GM18870 (cell line): ENCODE measurements at regions not wholly inside any gene's neighbourhood (a gene's known extent, or its start where the extent isn't known, plus 50 kb on each side); places are given as distances from the start of the nearest gene placed in this dataset.

ENCODE experiments used
- ATAC-seq: cut with Tn5 transposase; IDR thresholded peaks from one replicate; pipeline ENCODE4 v1.9.1; 2021; ENCODE audit warnings: moderate library complexity; ENCODE audit not compliant: unreplicated experiment

DNA sequence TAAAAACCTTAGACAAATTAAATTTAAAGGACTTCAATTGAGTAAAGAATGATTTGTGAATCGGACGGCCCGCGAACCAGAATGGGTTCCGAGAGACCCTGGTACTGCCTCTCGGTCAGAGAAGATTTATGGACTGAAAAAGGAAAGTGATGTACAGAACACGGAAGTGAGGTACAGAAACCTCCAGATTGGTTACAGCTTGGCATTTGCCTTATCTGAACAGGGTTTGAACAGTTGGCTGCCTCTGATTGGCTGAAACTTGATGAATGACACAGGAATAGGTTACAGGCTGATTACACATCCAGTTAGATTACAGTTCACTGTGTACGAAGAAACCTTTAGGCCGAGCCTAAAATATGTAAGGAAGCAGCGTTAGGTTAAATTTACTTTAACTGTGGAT, 156.5 kb upstream of the EGFLAM start:
- ATAC-seq = no peak

DNA sequence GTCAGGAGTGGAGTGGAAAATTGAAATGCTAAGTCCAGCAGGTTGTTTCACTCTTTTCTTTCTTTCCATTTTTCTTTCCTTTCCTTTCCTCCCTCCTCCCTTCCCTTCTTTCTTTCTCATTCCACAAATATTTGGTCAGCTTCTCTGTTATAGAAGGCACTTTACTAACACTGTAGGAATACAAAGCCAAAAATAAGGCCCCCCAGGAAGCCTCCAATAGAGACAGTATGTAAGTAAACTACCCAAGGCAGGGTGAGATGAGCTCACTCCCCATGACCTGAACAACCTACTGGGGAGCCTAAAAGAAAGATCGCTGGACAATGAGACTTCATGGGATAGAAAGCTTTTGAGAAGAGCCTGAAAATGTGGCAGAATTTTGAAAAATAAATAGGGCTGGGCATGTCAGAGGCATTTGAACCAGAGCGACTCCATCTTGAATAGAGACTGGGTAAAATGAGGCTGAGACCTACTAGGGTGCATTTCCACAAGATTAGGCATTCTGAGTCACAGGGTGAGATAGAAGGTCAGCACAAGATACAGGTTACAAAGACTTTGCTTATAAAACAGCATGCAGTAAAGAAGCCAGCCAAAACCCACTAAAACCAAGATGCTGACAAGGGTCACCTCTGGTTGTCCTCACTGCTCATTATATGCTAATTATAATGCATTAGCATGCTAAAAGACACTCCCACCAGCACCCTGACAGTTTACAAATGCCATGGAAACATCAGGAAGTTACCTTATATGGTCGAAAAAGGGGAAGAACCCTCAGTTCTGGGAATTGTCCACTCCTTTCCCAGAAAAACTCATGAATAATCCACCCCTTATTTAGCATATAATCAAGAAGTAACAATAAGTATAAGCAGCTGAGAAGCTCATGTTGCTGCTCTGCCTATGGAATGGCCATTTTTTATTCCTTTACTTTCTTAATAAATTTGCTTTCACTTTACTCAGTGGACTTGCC, 158.9 kb upstream of the EGFLAM start:
- ATAC-seq = no peak

DNA sequence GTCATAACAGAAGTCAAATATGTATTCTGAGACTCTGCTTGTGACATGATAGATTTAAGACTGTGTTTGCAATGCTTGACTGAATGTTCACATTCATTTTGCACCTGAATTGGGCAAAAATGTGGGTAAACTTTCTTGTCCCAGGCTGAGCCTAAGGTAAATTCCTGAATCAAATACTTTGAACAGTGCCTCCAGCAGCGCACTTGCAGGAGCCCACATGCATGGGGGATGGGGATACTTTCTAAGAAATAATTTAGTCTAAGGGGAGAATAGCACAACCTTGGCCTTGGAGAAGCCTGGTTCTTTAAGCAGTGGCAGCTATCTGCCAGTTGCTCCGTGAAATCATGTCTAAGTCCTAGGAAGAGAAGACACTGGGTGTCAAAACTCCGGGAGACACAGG, 163.5 kb upstream of the EGFLAM start:
- ATAC-seq = no peak

DNA sequence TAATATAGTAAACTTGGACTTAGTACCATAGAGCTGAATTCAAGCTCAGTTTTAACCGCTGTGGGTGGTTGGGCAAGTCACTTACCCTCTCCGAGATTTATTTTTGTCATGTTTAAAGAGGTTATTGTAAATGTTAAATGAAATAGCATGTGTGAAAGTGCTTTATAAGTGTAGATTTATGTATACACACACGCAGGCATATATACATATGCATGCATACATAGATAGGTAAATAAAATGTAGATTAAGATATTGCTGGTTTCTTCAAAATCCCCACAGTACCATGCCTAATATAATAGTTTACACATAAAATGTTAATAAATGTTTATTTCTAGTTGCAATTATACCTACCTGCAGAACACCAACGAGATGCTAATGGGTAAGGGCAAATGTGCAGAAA, 164.5 kb upstream of the EGFLAM start:
- no peak for ATAC-seq

DNA sequence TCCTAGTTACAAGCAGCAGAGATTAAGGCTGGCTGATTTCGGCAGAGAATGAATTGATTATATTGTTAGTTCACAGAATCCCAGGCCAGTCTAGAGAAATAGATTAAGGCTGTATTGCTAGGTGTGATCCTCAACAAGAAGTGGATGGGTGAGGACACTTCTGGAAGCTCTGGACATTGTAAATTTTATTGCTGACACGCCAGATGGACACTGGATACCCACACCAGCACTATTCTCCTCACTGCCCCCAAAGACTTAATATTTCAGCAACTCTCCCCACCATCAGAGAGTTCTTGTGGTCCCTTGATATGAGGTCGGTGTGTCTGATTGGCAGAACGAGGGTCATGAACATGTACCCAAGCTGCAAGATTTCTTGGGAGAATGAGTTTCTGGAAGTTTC, 171.6 kb upstream of the EGFLAM start:
- no peak for ATAC-seq

DNA sequence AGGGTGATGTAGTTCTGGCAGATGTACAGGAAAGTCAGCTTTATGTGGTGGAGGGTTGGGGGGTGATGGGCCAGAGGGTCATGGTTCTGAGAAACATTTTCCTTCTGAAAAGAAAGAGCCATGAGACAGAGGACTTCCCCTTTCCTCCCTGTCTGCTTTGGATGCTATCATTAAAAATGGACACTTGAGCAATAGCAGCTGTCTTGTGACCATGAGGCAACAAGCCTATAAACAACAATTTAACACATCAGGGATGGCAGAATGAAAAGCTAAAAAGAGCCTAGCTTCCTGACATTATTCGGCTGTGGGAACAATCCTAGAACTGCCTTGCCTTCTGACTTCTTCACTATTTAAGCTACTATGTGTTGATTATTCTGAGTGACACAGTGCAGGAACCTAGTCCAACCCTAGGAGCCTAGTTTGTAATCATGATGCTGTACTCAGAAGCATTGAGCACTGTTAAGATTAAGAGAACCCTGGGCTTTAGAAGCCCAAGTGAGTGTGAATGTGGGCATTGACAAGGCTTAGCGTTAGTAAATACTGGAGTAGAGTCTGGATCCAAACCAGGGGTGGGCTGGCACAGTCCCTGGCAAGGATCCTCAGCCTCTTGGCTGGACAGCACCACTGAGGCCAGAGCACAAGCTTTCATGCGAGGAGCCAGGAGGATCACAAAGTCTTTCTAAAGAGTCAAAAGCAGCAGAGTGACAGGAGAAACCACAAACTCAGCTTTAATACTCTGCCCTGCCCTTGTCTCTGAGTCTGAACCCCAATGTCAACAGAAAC, 178.5 kb upstream of the EGFLAM start:
- ATAC-seq = no peak

DNA sequence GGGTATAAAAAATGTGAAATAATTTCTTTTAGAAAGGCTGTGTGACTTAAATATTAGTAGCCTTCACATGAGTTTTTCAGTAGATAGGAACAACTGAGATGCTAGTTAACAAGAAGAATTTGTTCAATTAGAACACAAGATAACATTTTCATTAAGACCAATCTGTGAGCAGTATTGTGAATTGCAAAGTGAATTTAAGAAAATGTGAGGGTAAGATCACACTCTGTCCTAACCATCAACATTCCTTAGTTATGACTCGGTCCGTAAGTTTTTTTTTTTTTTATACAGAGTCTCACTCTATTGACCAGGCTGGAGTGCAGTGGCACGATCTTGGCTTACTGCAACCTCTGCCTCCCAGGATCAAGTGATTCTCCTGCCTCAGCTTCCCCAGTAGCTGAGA, 180.2 kb upstream of the EGFLAM start:
- no peak for ATAC-seq

DNA sequence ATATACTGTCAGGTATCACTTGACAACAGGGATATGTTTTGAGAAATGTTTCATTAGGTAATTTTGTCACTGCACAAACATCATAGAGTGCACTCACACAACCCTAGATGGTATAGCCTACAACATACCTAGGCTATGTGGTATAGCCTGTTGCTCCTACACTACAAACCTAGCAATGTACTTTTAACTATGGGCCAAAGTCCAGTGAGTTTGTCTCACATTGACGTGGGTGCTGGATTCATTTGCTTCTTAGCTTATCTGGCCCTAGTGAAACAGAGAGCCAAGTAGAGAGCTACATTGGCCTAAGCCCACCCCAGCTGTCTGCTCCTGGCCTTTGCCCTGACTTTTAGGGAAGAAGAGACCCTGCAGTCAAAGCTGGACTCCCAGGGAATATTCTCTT, 180.7 kb upstream of the EGFLAM start:
- no peak for ATAC-seq

DNA sequence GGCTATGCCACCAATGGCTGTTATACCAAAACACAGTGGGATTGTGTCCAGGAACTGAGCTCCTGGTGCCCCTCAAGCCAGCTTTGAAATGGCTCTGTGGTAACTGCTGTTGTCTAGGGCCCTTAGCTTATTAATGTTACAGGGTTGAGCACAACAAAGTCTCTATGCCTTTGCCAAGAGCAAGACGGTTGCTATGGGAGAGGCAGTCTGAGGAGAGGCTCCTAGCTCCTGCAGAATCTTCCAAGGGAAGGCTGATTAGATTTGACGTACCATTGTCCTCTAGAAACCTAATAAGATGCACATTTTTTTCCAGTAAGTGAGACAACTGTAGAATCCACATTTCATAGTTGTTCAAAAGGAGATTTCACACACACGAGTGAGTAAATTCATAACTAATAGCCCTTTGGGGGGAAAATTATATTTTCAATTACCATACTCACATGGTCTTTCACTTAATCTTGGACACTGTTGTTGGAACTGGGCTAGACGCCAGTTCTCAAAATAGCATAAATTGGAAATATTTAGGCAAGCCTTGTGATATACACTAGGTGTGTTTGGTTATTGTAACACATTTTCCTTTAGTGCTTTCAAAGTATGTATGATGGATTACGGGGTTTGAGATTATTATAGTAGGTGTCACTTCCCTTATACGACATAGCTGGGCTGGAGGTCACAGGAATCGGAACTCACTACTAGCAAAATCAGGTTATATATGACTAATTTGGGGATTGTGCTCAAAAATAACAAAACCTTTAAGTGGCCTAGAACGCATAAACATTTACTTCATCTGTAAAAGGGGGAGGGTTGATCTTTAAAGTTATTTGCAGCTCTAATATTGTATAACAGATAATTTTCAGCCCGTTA, 186.3 kb upstream of the EGFLAM start:
- no peak for ATAC-seq

DNA sequence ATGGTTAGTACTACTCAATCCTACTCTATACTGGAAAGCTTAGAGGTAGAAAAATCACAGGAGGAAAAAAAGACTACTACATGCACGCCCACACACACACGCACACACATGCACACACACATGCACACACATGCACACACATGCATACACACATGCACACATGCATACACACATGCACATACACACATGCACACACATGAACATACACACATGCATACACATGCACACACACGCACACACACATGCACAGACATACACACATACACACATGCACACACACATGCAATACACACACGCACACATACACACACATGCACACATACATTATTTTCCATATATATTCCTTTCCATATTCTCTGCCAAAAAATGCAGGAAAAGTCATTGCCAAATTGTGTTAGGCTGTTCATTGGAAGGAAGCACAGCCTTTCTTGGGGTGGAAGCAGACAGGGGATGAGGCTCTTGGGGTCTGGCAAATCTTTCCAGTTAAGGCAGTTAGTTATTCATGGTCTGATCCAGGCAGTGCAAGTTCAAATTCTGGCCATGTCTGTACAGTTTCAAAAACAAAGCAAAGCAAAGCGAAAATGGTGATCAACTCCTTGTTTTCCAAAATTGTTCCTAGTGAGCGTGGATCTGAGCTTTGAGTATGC, 187.9 kb upstream of the EGFLAM start:
- no peak for ATAC-seq

DNA sequence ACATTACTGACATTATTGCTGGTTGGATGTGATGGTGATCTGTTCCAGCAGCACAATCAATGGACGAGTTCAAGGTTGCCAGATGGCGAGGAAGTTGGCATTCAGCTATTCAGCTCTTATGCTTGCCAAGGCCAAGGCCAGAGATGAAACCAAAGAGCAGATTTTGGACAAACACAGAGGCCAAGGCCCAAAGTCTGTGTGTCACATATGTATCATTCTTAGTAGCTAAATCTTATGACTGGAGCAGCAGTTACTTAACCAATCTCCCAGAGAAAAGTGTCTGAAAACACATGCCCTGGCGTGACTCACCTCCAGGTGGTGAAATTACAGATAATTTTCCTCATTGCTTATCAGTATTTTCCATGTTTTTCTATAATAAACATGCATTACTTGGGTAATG, 189.0 kb upstream of the EGFLAM start:
- ATAC-seq = no peak

DNA sequence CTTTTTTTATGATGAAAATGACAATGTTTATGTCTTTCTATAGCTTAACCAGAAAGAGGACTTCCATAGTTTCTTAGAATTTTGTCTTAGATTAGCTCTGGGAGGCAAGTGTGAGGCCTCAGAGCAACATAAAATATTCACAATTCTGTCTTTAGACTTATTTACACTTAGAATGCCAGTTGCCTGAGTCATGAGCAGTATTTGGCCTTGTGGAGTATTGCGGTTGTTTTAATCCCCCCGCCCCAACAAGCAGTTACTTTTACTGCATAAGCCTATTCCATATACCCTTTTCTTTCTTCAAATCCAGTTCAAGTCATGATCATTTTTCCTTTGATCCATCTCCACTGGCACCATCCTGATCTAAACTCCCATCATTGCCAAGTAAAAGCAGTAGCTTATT, 198.0 kb upstream of the EGFLAM start:
- ATAC-seq = no peak

DNA sequence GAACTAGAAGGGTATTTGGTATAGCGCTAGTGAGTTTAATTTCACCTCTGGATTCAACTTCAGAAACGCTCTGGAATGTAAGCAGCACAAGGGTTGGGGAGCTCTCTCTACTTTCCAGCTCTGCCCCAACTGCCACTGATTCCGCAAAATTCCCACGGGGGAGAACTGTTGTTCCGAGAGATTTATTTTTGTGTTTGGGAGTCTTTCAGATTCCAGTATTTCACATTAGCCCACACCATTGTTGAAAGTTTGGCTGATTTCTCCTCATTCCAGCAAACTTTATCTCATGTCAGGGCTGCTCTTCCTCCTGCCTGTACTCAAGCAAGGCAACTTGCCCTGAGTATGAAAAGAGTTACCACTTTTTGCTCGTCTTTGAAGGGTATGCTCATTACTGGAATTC, 198.5 kb upstream of the EGFLAM start:
- ATAC-seq = no peak

DNA sequence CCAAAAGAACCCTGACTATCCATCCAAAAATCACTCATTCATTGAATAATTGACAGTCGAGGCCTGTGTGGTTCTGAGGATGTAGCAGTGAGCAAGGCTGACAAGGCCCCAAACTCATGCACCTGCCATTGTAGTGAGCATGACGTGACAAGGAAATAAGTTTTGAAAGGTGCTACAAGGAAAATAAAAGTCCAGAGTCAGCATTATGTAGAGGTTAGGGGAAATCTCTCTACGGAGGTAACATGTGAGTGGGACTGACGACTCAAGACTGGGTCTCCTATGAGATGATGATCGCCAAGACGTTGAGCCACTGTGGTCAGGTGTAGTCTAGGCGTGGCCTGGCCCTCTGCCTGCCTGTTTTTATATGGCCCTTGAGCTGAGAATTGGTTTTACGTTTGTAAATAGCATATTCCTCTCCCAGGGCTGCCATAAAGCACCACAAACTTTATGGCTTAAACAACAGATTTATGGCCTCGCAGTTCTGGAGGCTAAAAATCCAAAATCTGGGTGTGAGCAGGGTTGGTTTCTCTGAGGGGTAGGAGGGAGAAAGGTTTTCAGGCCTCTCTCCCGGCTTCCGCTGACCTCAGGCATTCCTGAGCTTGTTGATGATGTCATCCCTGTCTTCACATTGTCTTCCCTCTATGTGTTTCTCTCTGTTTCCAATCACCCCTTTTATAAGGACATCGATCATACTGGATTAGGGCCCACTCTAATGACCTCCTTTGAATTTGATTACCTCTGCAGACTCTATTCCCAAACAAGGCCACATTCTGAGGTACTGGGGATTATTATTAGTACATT, 206.4 kb upstream of the EGFLAM start:
- no peak for ATAC-seq

DNA sequence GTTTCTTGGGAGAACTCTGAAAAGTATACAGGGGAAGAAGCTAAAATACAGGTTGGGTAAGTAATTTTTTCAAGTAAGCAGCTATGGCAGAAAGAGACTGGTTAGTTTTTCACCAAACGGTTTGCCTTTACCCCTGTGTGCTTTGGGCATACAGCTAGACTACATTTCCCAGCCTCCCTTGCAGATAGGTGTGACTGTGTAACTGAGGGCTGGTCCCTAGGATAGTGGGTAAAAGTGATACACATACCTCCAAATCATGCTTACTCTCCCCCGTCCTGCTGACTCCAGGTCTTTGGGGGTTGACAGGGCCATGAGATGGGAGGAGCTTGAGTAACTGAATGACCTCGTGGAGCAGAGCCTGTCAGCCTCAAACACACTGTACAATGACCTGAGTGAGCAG, 208.6 kb upstream of the GDNF start:
- ATAC-seq = no peak

DNA sequence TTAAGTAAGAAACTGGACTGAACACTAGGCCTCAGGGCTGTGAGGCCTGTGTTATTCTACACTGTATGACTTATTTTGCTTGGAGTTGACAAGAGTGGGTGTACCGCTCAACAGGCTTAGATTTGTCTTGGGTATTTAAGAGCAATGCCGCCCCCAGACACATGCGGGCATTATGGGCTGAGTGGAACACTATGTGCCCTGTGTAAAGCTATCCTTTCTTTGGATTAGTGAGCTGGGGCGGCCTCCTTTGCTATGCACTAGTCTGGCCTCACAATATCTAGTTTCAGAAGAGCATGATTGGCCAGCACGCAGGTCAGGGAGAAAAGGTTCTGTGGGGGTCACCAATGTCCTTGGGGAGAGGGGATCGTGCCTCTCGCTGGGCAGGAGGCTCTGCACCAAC, 206.3 kb upstream of the GDNF start:
- ATAC-seq = no peak

DNA sequence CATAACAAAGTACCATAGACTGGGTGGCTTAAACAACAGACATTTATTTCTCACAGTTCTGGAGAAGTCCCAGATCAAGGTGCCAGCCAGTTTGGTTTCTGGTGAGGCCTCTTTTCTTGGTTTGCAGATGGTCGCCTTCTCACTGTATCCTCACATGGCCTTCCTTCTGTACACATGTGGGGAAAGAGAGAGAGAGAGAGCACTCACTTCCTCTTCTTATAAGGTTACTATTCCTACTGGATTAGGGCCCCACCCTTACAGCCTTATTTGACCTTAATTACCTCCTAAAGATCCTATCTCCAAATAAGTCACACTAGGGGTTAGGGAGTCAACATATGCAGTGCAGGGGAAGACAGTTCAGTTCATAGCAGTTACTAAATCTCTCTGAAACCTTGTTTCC, 205.6 kb upstream of the GDNF start:
- ATAC-seq = no peak

DNA sequence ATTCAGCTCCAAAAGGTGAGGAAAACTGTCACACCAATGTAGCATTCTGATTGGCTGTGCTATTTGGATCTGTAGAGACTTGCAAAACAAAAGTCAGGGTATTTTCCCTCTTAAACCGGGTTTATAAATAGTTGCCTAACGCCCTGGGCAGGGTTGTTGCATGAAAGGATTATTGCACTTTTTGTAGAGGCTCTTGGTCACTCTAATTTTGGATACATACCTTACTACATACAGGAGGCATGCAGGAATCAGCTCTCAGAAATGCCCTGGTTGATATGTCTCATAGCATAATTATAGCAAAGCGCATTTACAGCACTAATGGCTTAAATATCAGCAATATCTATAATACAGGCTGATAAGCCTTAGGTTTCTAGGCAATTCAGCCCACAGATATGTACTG, 200.0 kb upstream of the GDNF start:
- no peak for ATAC-seq

DNA sequence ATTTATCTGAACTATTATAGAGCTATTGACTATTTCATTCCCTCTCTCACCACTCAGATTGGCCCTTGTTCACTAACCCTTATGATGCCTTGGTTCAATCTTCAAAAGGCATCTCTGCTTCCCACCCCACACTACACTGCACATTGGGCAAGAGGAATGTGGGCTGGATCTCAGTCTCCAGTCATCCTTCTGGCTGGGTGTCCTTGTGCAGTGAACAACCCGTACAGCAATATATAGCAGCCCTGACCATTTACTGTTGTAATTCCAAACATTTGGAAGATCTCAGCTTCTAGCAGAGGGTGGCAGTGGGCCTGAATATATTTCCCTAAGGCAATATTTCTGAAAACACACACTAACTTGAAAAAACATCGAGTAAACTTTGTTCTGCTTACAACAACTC, 199.2 kb upstream of the GDNF start:
- ATAC-seq = no peak

DNA sequence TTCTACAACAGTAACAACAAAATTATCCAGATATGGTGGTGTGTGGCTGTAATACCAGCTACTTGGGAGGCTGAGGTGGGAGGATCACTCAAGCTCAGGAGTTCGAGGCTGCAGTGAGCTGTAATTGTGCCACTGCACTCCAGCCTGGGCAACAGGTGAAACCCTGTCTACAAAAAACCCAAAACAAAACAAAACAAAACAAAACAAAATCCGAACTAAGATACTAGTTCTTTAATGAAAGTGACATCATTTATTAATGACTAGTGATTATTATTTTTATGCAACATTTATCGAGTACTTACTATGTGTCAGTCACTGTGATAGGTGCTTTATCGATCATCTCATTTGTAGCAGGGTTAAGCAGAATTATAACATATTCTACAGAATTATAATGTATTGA, 196.9 kb upstream of the GDNF start:
- no peak for ATAC-seq
